Esophagus muscularis mucosa (tissue), 4 donors: ENCODE measurements at regions not wholly inside any gene's neighbourhood (a gene's known extent, or its start where the extent isn't known, plus 50 kb on each side); places are given as distances from the start of the nearest gene placed in this dataset.

Experiments
- DNase-seq: peaks from one replicate; pipeline ENCODE4 v3.0.0-alpha.2; 2017; ENCODE audit errors: extremely low spot score
- H3K27ac ChIP-seq, 4 donors: fragments of 200-600 bp; sonication (generic); replicated peaks in 1 of 4; 1 replicate in 3 of 4; 2 replicates in 1 of 4; pipeline ENCODE4 v1.5.1; 2016 to 2019; ENCODE audit warnings: mild to moderate bottlenecking in 1 of 4
- H3K27me3 ChIP-seq, 4 donors: fragments of 200-600 bp; sonication (generic); one replicate each; pipeline versions ENCODE4 v1.5.1 to v1.6.0; 2016 to 2019
- H3K36me3 ChIP-seq, 4 donors: fragments of 200-600 bp; sonication (generic); one replicate each; pipeline ENCODE4 v1.5.1; 2016 to 2019
- H3K4me1 ChIP-seq, 4 donors: fragments of 200-600 bp; sonication (generic); one replicate each; pipeline ENCODE4 v1.5.1; 2016 to 2019
- H3K4me3 ChIP-seq, 4 donors: fragments of 200-600 bp; sonication (generic); 1 replicate in 2 of 4; 2 replicates in 2 of 4; pipeline ENCODE4 v1.5.1; 2016 to 2019; ENCODE audit warnings: mild to moderate bottlenecking in 4 of 4, moderate library complexity in 1 of 4
- H3K9me3 ChIP-seq, 4 donors: fragments of 200-600 bp; sonication (generic); 1 replicate in 3 of 4; 2 replicates in 1 of 4; pipeline ENCODE4 v1.5.1; 2016 to 2019
- CTCF ChIP-seq, 3 experiments: fragments of 200-600 bp in 2 of 3; fragments of 450-650 bp in 1 of 3; sonication (generic) in 2 of 3; IDR thresholded peaks; one replicate each; pipeline ENCODE4 v1.5.1; 2017 to 2019; ENCODE audit warnings: antibody characterized with exemption in 3 of 3, mild to moderate bottlenecking in 2 of 3, moderate library complexity in 1 of 3
- EP300 ChIP-seq: sonication (generic); formaldehyde crosslinking; IDR thresholded peaks from one replicate; pipeline ENCODE4 v1.6.1; 2017; ENCODE audit warnings: antibody characterized with exemption
- POLR2A ChIP-seq: fragments of 450-650 bp; IDR thresholded peaks from one replicate; pipeline ENCODE4 v1.6.1; 2017; ENCODE audit warnings: antibody characterized with exemption, moderate library complexity, mild to moderate bottlenecking, low read depth
- POLR2AphosphoS5 ChIP-seq, 2 donors: sonication (generic); formaldehyde crosslinking; IDR thresholded peaks; one replicate each; pipeline ENCODE4 v1.6.1; 2017; ENCODE audit warnings: antibody characterized with exemption in 2 of 2
- WGBS: methylation state at CpG from one replicate; pipeline ENCODE4 v1.1.5; 2018; 5-methylcytosine and 5-hydroxymethylcytosine counted together
- intact Hi-C: fragments of 100-400 bp; cut with DNase I; formaldehyde crosslinking; loops from one replicate; pipeline ENCODE4 v1.15.1; 2023

- TF ChIP-seq POLR2A = no peak
- TF ChIP-seq POLR2AphosphoS5 (IDR thresholded peaks at IDR 0.05) = no peak
- TF ChIP-seq CTCF (IDR thresholded peaks at IDR 0.05) = no peak
- no peak for TF ChIP-seq EP300
- 94% methylated on average over 8 of the region's 19 CpGs for WGBS
- Histone ChIP-seq H3K4me3 (no peak overlapping the region), H3K4me1 (no peaks in the 10 kb centered on the region), H3K9me3 (no peaks in the 10 kb centered on the region), H3K27me3 (peaks cover 0 to 22% (median 0%) of the 10 kb centered on the region in 4 donors), H3K36me3 (no peaks in the 10 kb centered on the region), H3K27ac (no peak overlapping the region)
- intact Hi-C loops = no loop called here
- no peak for DNase-seq
These were observed 175.5 kb upstream of the SDK2 start for GRCh38 chr17:73819440-73820395.

DNA sequence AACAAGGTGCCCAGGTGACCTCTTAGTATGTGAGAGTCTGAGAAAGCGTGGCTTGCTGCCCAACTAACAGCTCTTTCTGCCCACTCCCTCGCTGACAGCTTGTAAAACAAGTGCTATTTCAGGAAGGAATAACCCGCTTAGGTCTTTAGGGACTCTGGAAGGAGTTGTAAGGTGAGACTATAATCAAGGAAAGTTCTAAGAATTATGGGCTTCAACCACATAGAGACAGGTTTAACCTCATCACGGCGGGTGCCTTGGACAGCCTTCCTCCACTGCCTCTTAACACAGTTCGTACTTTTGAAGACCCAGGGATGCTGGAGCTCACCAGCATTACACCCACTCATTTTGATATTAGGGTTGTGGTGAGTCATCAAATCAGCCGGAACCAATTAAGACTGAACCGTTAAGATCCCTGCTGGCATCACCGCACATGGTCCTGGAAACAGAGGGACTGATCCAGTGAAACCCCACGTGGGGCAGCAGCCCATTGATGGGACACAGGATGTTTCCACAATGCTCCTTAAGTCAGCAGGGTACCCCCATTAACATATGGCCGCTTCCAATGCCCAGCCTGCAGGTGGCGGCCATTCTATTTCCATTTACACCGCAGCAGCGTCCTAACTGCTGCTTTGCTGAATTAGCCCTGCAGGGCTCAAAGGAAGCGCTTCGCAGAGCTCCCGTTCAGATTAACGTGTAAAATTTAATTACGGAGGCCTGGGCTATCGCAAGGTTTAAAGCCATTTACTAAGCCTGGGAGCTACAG lies 176.6 kb upstream of the SDK2 start:
- no peak for DNase-seq
- intact Hi-C loops = no loop called here
- H3K9me3 ChIP-seq = no peaks in the 10 kb centered on the region
- no peak overlapping the region for H3K27ac ChIP-seq
- H3K27me3 ChIP-seq = peaks cover 0 to 33% (median 0%) of the 10 kb centered on the region in 4 donors
- no peaks in the 10 kb centered on the region for H3K4me1 ChIP-seq
- 43% methylated on average over 16 of the region's 20 CpGs for WGBS
- H3K36me3 ChIP-seq = no peaks in the 10 kb centered on the region
- no peak overlapping the region for H3K4me3 ChIP-seq
- no peak for TF ChIP-seq POLR2A
- no peak for TF ChIP-seq EP300
- no peak for TF ChIP-seq CTCF (IDR thresholded peaks at IDR 0.05)
- TF ChIP-seq POLR2AphosphoS5 (IDR thresholded peaks at IDR 0.05) = no peak

DNA sequence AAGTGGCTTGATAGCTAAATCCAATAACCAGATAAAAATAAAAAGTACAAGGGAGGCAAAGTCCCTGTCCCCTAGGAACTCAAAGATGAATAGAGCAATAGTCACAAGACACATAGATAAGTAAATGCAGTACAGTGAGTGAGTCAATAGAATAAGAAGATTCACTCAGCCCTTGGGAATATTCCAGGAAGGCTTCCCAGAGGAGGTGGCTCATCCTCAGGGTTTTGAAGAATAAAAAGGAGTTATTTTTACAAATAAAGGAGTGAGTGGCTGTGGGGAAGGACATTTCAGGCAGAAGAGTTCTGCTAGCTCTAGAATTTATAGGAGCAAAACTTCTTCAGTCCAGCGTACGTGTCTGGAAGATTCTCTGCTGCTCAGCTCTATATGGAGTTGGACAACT lies 177.4 kb upstream of the SDK2 start:
- intact Hi-C loops = no loop called here
- H3K4me1 ChIP-seq = no peaks in the 10 kb centered on the region

DNA sequence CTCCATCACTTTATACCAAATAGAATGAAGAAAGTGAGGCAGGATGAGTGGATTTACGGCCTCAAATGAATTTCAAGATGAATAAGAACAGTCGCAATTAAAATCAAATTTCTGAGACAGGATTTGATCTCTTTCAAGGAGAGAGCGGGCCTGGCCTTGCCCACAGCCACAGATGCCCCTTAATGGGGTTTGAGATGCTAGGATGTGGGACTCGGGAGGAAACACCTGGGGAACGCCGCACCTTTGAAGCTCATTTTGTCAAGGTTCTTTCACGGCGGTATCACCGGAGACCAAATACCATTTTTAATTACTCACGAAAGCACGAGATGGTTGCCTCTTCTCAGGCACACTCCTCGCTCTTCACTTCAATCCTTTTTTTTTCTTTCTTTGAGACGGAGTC lies 178.1 kb upstream of the SDK2 start:
- Histone ChIP-seq H3K4me1 (peaks cover 0 to 3% (median 1%) of the 10 kb centered on the region in 4 donors), H3K27ac (no peak overlapping the region), H3K36me3 (no peaks in the 10 kb centered on the region), H3K9me3 (no peaks in the 10 kb centered on the region), H3K4me3 (no peak overlapping the region), H3K27me3 (peaks cover 0 to 44% (median 0%) of the 10 kb centered on the region in 4 donors)
- WGBS = 90% methylated on average over 13 of the region's 13 CpGs
- DNase-seq = no peak
- TF ChIP-seq CTCF (IDR thresholded peaks at IDR 0.05) (no peak), EP300 (no peak), POLR2A (no peak), POLR2AphosphoS5 (IDR thresholded peaks at IDR 0.05) (no peak)
- intact Hi-C loops = no loop called here

More for the DNA sequence above, 177.4 kb upstream of the SDK2 start:
- TF ChIP-seq CTCF (IDR thresholded peaks at IDR 0.05) (no peak), EP300 (no peak), POLR2AphosphoS5 (IDR thresholded peaks at IDR 0.05) (no peak)
- H3K9me3 ChIP-seq = no peaks in the 10 kb centered on the region
- no peak overlapping the region for H3K4me3 ChIP-seq
- peaks cover 0 to 38% (median 0%) of the 10 kb centered on the region in 4 donors for H3K27me3 ChIP-seq
- no peaks in the 10 kb centered on the region for H3K36me3 ChIP-seq
- no peak overlapping the region for H3K27ac ChIP-seq
- no peak for DNase-seq
- 97% methylated on average over 2 of the region's 2 CpGs for WGBS
